HG03558 (cell line): ENCODE measurements at regions not wholly inside any gene's neighbourhood (a gene's known extent, or its start where the extent isn't known, plus 50 kb on each side); places are given as distances from the start of the nearest gene placed in this dataset.

Experiments
- ATAC-seq: cut with Tn5 transposase; IDR thresholded peaks from one replicate; pipeline ENCODE4 v1.9.1; 2021; ENCODE audit warnings: moderate number of reproducible peaks; ENCODE audit not compliant: unreplicated experiment; ENCODE audit errors: extremely low read depth

GRCh38 chr18:75782826-75783225, 355.3 kb upstream of the SMIM21 start:
- ATAC-seq = no peak

- no peak for ATAC-seq
Measured at GRCh38 chr18:75782204-75782603, 354.7 kb upstream of the SMIM21 start.

GRCh38 chr18:75779910-75780309, 352.4 kb upstream of the SMIM21 start:
- no peak for ATAC-seq

- no peak for ATAC-seq
Measured at GRCh38 chr18:75779450-75779849, 351.9 kb upstream of the SMIM21 start.

- no peak for ATAC-seq
Measured at GRCh38 chr18:75777630-75778029, 350.1 kb upstream of the SMIM21 start.

- no peak for ATAC-seq
Measured at GRCh38 chr18:75775121-75775520, 347.6 kb upstream of the SMIM21 start.

GRCh38 chr18:75773618-75774017, 346.1 kb upstream of the SMIM21 start:
- ATAC-seq = no peak

- ATAC-seq = no peak
Measured at GRCh38 chr18:75762758-75763157, 335.3 kb upstream of the SMIM21 start.

GRCh38 chr18:75760208-75760607, 332.7 kb upstream of the SMIM21 start:
- no peak for ATAC-seq

GRCh38 chr18:75757951-75758350, 330.4 kb upstream of the SMIM21 start:
- no peak for ATAC-seq

GRCh38 chr18:75754433-75754832, 326.9 kb upstream of the SMIM21 start:
- ATAC-seq = no peak

GRCh38 chr18:75753753-75754152, 326.2 kb upstream of the SMIM21 start:
- ATAC-seq = no peak

GRCh38 chr18:75752740-75753263, 325.3 kb upstream of the SMIM21 start:
- no peak for ATAC-seq

GRCh38 chr18:75745147-75745546, 317.6 kb upstream of the SMIM21 start:
- no peak for ATAC-seq

GRCh38 chr18:75742516-75742915, 315.0 kb upstream of the SMIM21 start:
- ATAC-seq = no peak

- ATAC-seq = no peak
Measured at GRCh38 chr18:75739682-75740081, 312.2 kb upstream of the SMIM21 start.

GRCh38 chr18:75735291-75735690, 307.8 kb upstream of the SMIM21 start:
- no peak for ATAC-seq

- no peak for ATAC-seq
Measured at GRCh38 chr18:75730249-75730648, 302.7 kb upstream of the SMIM21 start.

- ATAC-seq = no peak
Measured at GRCh38 chr18:75728621-75729020, 301.1 kb upstream of the SMIM21 start.

GRCh38 chr18:75727456-75727855, 300.0 kb upstream of the SMIM21 start:
- no peak for ATAC-seq

- no peak for ATAC-seq
Measured at GRCh38 chr18:75723521-75724340, 296.2 kb upstream of the SMIM21 start.

GRCh38 chr18:75714766-75715165, 287.3 kb upstream of the SMIM21 start:
- no peak for ATAC-seq
